ENCODE measurements at regions not wholly inside any gene's neighbourhood (a gene's known extent, or its start where the extent isn't known, plus 50 kb on each side); places are given as distances from the start of the nearest gene placed in this dataset.

DNA sequence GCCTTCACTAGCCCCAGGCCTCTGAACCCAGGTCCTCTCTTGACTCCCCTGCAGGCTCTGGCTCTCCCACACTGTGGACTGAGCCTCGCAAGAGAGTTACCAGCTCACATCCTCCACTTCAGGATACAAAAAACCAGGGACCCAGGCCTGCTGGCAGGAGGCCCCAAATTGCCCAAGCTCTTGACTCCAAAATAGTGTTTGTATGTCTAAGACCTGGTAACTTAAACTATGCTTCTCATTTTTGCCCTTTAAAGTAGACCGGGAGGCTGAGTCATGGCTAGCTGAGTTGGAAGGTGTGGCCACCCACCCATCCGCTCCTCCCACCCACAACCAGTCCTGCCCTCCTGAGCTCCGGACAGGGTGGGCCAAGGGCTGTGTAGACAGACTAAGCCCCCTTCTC, 250.0 kb downstream of the SOX9 start:
- Histone ChIP-seq H3K9ac (ENCODE audit: low read depth in 1 of 2, low read length in 2 of 2) (no peak overlapping the region), H3K36me3 (ENCODE audit: control insufficient read depth in 2 of 2, insufficient read depth in 2 of 2, low read length in 2 of 2) (no peaks in the 10 kb centered on the region), H3K4me3 (ENCODE audit: low read length in 2 of 2) (no peak overlapping the region), H3K27me3 (ENCODE audit: control insufficient read depth in 2 of 2, insufficient read depth in 2 of 2, low read length in 2 of 2) (no peaks in the 10 kb centered on the region), H3K27ac (ENCODE audit: low read depth in 2 of 2, low read length in 2 of 2) (no peak overlapping the region), H3K4me1 (ENCODE audit: control insufficient read depth in 2 of 2, insufficient read depth in 2 of 2, low read length in 2 of 2) (no peaks in the 10 kb centered on the region), H3K9me3 (ENCODE audit: control insufficient read depth in 2 of 2, low read length in 2 of 2) (no peaks in the 10 kb centered on the region)

DNA sequence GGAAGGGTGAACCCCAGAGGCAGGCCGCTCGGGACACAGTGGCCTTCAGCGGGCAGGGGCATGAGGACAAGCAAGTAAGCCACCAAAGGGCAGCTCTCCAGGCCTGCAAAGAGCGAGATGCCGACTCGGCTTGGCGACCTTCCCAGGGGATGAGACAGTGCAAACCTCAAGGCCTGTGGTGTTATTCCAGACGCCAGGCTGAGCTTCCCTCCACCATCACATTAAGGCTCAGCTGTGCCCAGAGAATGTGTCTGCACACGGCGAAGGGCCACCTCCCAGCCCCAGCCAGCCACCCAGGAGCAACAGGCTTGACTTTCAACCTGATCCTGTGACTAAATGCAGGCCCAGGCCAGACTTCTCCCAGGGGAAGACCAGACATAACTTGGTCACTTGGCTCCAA, 251.4 kb downstream of the SOX9 start:
- Histone ChIP-seq H3K27me3 (ENCODE audit: control insufficient read depth in 2 of 2, insufficient read depth in 2 of 2, low read length in 2 of 2) (no peaks in the 10 kb centered on the region), H3K4me3 (ENCODE audit: low read length in 2 of 2) (no peak overlapping the region), H3K9me3 (ENCODE audit: control insufficient read depth in 2 of 2, low read length in 2 of 2) (no peaks in the 10 kb centered on the region), H3K27ac (ENCODE audit: low read depth in 2 of 2, low read length in 2 of 2) (no peak overlapping the region), H3K36me3 (ENCODE audit: control insufficient read depth in 2 of 2, insufficient read depth in 2 of 2, low read length in 2 of 2) (no peaks in the 10 kb centered on the region), H3K9ac (ENCODE audit: low read depth in 1 of 2, low read length in 2 of 2) (no peak overlapping the region), H3K4me1 (ENCODE audit: control insufficient read depth in 2 of 2, insufficient read depth in 2 of 2, low read length in 2 of 2) (no peaks in the 10 kb centered on the region)

DNA sequence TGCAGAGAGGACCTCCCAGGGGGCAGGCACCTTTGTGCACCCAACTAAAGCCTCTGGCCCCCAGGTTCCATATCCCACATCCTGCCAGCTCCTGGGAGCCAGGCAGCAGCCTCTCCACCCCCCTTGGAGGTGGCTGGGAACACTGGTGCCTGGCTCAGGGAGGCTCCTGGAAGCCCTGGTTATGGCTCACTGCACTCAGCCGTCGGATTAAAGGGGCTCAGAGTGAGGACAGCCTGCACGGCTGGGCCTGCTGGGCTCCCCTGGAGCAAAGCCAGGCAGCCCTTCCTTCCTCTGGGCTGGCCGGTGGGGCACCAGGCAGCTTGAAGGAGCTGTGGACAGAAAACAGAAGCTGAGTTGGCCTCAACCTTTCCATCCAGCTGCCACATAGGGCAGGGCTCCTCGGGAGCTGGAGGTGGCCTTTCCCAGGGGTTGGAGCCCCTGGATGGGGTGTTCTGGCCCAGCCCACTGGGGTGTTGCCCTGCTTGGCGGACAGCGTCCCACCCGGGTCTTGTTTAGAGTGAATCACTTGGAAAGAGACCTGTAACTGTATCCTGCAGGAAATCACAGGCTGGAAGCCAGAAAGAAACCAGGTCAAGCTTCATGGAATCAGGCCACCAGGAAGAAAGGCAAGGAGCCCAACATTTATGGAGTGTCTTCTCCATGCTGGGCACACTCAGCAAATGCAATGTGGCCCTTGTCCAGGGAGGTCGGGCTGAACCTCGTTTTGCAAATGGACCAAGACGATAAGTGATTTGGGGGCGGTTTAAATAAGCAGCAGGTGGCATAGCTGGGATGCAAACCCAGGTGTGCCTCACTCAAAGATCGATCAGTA, 253.3 kb downstream of the SOX9 start:
- no peak overlapping the region for H3K9ac ChIP-seq (ENCODE audit: low read depth in 1 of 2, low read length in 2 of 2)
- no peaks in the 10 kb centered on the region for H3K4me1 ChIP-seq (ENCODE audit: control insufficient read depth in 2 of 2, insufficient read depth in 2 of 2, low read length in 2 of 2)
- no peaks in the 10 kb centered on the region for H3K36me3 ChIP-seq (ENCODE audit: control insufficient read depth in 2 of 2, insufficient read depth in 2 of 2, low read length in 2 of 2)
- no peak overlapping the region for H3K4me3 ChIP-seq (ENCODE audit: low read length in 2 of 2)
- H3K27ac ChIP-seq (ENCODE audit: low read depth in 2 of 2, low read length in 2 of 2) = no peak overlapping the region
- H3K27me3 ChIP-seq (ENCODE audit: control insufficient read depth in 2 of 2, insufficient read depth in 2 of 2, low read length in 2 of 2) = no peaks in the 10 kb centered on the region
- no peaks in the 10 kb centered on the region for H3K9me3 ChIP-seq (ENCODE audit: control insufficient read depth in 2 of 2, low read length in 2 of 2)

DNA sequence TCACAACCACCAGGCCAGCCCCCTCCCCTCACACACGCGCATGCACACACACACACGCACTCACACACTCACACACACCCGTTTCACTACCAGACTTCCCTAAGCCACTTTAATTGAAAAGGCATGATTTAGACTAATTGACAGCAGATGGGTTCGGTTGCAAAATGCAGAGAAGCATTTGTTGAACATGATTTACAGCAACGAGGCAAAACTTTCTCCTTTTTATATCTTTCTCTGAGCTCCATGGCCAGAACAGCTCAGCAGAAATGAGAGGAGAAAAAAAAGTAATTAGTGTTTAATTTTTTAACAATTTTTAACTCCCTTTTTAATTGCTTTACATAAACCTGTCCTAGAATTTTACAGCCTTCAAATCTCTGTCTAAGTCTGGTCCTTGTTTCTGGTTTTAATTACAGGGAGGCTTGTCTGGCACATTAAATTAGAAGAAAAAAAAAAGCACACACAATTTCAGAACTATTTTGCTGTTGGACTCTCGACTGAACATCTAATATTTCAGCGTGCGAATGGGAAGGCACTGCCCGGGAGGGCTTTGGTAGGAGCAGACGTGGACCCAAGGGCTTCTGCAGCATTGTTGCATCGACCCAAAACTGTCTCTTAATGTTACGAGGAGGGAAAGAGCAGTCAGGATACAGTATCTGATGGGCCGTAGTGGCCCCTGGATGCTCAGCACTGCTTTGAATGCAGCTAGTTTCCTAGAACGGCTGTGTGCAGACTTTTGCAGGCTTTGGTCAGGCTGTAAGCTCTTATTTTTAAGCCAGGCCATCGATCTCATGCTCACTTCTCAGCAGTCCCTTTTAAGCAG, 255.9 kb downstream of the SOX9 start:
- no peak overlapping the region for H3K9ac ChIP-seq (ENCODE audit: low read depth in 1 of 2, low read length in 2 of 2)
- no peak overlapping the region for H3K4me3 ChIP-seq (ENCODE audit: low read length in 2 of 2)
- H3K27ac ChIP-seq (ENCODE audit: low read depth in 2 of 2, low read length in 2 of 2) = no peak overlapping the region
- H3K36me3 ChIP-seq (ENCODE audit: control insufficient read depth in 2 of 2, insufficient read depth in 2 of 2, low read length in 2 of 2) = no peaks in the 10 kb centered on the region
- H3K4me1 ChIP-seq (ENCODE audit: control insufficient read depth in 2 of 2, insufficient read depth in 2 of 2, low read length in 2 of 2) = no peaks in the 10 kb centered on the region
- H3K9me3 ChIP-seq (ENCODE audit: control insufficient read depth in 2 of 2, low read length in 2 of 2) = no peaks in the 10 kb centered on the region
- H3K27me3 ChIP-seq (ENCODE audit: control insufficient read depth in 2 of 2, insufficient read depth in 2 of 2, low read length in 2 of 2) = no peaks in the 10 kb centered on the region

DNA sequence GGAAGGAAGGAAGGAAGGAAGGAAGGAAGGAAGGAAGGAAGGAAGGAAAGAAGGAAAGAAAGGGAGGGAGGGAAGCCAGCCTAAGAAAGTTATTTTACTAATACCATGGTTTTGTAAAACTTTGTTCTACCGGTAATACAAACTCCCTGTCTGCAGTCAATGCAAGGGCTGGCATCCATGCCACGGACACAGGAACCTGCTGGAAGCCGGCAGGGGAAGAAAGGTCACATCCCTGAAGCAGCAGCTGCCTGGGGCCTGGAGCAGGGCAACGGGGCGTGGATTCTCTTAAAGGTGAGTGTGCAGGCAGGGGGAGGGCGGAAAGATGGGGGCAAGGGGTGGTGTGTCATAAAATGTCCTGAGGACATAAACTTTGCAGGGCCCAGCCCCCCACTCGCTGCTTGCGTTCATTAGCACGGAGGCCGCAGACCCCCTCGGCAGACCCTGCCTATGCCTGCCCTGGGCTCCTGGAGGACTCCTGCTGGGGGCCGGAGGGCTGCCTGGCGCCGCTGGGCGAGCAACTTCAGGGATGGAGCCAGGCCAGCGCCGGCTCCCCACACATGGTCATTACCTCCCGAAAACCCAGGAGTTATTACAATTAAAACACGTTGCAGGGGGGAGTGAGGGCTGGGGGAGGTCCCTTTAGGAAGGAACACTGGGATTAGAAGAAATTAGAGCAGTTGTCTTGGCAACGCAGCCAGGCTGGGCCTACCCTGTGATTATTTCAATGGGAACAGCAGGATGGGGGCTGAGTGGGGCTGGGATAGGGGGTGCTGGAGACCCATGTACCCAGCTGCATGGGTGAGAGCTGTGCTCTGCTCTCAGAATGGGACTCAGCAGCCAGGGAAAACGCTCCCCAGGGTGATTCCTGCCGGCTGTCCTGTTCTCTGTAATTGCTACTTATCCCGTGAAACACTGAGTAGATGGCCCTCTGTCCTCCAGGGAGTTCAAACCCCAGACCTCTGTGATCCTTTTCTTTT, 257.9 kb downstream of the SOX9 start:
- H3K27ac ChIP-seq (ENCODE audit: low read depth in 2 of 2, low read length in 2 of 2) = no peak overlapping the region
- H3K4me3 ChIP-seq (ENCODE audit: low read length in 2 of 2) = no peak overlapping the region
- no peaks in the 10 kb centered on the region for H3K4me1 ChIP-seq (ENCODE audit: control insufficient read depth in 2 of 2, insufficient read depth in 2 of 2, low read length in 2 of 2)

DNA sequence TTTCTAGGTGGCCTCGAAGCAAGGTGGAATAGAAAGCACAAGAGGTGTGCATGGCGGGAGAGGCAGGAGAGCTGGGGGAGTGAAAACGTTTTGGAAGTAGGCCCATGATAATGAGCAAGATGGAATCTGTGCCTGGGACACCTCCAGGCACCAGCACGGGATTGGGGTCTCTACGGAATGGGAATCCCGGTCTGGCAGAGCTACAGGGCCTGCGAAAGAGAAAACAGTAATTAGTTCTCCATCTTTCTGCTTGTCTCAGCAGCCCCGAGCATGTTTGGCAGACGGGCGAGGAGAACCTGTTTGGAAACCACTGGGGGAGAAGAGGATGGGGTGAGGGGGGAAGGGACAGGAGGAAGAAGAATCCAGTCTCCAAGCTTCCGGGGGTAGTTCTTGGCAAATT, 258.7 kb downstream of the SOX9 start:
- no peak overlapping the region for H3K9ac ChIP-seq (ENCODE audit: low read depth in 1 of 2, low read length in 2 of 2)
- no peaks in the 10 kb centered on the region for H3K36me3 ChIP-seq (ENCODE audit: control insufficient read depth in 2 of 2, insufficient read depth in 2 of 2, low read length in 2 of 2)

More for the DNA sequence above, 257.9 kb downstream of the SOX9 start:
- no peaks in the 10 kb centered on the region for H3K36me3 ChIP-seq (ENCODE audit: control insufficient read depth in 2 of 2, insufficient read depth in 2 of 2, low read length in 2 of 2)
- no peaks in the 10 kb centered on the region for H3K27me3 ChIP-seq (ENCODE audit: control insufficient read depth in 2 of 2, insufficient read depth in 2 of 2, low read length in 2 of 2)
- no peaks in the 10 kb centered on the region for H3K9me3 ChIP-seq (ENCODE audit: control insufficient read depth in 2 of 2, low read length in 2 of 2)
- no peak overlapping the region for H3K9ac ChIP-seq (ENCODE audit: low read depth in 1 of 2, low read length in 2 of 2)

DNA sequence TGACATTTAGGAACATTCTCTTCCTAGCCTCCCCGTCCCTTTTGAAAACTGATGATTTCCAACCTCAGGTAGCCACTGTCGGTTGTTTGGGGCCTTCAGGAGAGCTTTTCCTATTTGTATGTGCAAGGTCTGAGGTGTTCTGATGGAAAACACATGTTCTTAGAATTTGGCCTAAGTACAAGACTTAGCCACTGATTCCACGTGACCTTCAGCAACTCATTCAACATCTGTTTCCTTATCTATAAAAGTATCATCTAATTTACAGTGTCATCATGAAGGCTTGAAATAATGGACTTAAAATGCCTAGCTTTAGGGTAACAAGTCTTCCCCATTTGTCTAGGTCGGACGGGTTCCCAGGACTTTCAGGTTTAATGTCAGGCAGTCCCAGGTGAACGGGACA, 259.3 kb downstream of the SOX9 start:
- Histone ChIP-seq H3K9ac (ENCODE audit: low read depth in 1 of 2, low read length in 2 of 2) (no peak overlapping the region), H3K27ac (ENCODE audit: low read depth in 2 of 2, low read length in 2 of 2) (no peak overlapping the region), H3K4me1 (ENCODE audit: control insufficient read depth in 2 of 2, insufficient read depth in 2 of 2, low read length in 2 of 2) (no peaks in the 10 kb centered on the region), H3K9me3 (ENCODE audit: control insufficient read depth in 2 of 2, low read length in 2 of 2) (no peaks in the 10 kb centered on the region), H3K27me3 (ENCODE audit: control insufficient read depth in 2 of 2, insufficient read depth in 2 of 2, low read length in 2 of 2) (no peaks in the 10 kb centered on the region), H3K4me3 (ENCODE audit: low read length in 2 of 2) (no peak overlapping the region), H3K36me3 (ENCODE audit: control insufficient read depth in 2 of 2, insufficient read depth in 2 of 2, low read length in 2 of 2) (no peaks in the 10 kb centered on the region)

More for the DNA sequence above, 258.7 kb downstream of the SOX9 start:
- Histone ChIP-seq H3K27ac (ENCODE audit: low read depth in 2 of 2, low read length in 2 of 2) (no peak overlapping the region), H3K4me3 (ENCODE audit: low read length in 2 of 2) (no peak overlapping the region), H3K4me1 (ENCODE audit: control insufficient read depth in 2 of 2, insufficient read depth in 2 of 2, low read length in 2 of 2) (no peaks in the 10 kb centered on the region), H3K27me3 (ENCODE audit: control insufficient read depth in 2 of 2, insufficient read depth in 2 of 2, low read length in 2 of 2) (no peaks in the 10 kb centered on the region), H3K9me3 (ENCODE audit: control insufficient read depth in 2 of 2, low read length in 2 of 2) (no peaks in the 10 kb centered on the region)

DNA sequence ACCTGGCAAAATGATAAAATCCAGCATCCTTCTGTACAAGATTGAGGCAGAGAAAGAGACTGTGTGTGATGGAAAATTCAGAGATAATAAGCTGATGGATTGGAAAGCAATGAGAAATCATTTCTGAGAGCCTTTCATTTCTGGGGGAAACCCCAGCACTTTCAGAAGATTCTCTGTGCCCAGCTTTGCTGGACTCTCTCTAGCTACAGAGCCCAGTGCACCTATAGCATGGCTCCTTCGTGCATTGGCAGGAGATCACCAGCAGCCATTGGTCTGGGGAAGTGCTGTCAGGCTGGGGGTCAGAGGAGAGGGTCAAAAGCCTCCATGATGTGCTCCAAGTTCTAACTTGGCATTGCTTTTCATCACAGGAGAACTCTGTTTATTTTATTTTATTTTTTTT, 259.9 kb downstream of the SOX9 start:
- no peaks in the 10 kb centered on the region for H3K36me3 ChIP-seq (ENCODE audit: control insufficient read depth in 2 of 2, insufficient read depth in 2 of 2, low read length in 2 of 2)
- no peaks in the 10 kb centered on the region for H3K4me1 ChIP-seq (ENCODE audit: control insufficient read depth in 2 of 2, insufficient read depth in 2 of 2, low read length in 2 of 2)
- H3K27me3 ChIP-seq (ENCODE audit: control insufficient read depth in 2 of 2, insufficient read depth in 2 of 2, low read length in 2 of 2) = no peaks in the 10 kb centered on the region
- no peak overlapping the region for H3K9ac ChIP-seq (ENCODE audit: low read depth in 1 of 2, low read length in 2 of 2)
- no peak overlapping the region for H3K4me3 ChIP-seq (ENCODE audit: low read length in 2 of 2)
- H3K27ac ChIP-seq (ENCODE audit: low read depth in 2 of 2, low read length in 2 of 2) = no peak overlapping the region
- H3K9me3 ChIP-seq (ENCODE audit: control insufficient read depth in 2 of 2, low read length in 2 of 2) = no peaks in the 10 kb centered on the region

DNA sequence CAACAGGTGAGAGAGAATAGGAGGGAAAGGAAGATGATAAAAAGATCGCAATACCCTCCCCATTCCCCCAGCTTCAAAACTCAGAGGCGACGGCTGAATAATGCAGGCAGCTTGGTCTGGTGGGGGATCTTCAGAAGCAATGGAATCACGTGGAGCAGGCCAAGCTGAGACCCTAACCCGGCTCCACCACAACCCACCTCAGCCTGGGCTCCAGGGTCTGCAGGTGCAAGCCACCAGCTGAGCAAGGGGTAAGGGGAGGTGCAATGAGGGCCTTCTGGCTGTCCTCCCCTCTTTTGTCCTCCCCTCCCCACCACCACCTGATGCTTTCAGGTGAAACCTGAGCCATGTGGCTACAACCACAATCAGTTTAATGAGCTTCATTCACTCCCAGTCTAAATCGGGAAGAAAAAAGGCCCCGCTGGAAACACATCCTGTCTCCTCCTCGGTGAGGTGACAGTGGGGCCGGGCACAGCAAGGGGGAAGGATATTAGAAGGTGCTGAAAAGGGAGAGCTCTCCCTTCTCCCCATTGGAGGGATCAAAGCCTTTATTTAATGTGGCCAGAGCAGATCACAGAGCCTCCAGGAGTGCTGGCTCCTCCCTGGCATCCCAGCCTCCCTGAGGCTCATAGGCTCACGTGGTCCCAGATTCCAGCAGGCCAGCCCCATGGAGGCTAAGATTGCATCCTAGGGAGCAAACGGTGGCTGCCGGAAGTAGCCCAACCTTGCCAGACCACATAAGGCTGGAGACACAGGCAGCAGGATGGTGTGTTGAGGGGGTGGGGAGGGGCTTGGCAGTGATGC, 261.0 kb downstream of the SOX9 start:
- Histone ChIP-seq H3K36me3 (ENCODE audit: control insufficient read depth in 2 of 2, insufficient read depth in 2 of 2, low read length in 2 of 2) (no peaks in the 10 kb centered on the region), H3K27ac (ENCODE audit: low read depth in 2 of 2, low read length in 2 of 2) (no peak overlapping the region), H3K4me3 (ENCODE audit: low read length in 2 of 2) (no peak overlapping the region), H3K4me1 (ENCODE audit: control insufficient read depth in 2 of 2, insufficient read depth in 2 of 2, low read length in 2 of 2) (no peaks in the 10 kb centered on the region), H3K27me3 (ENCODE audit: control insufficient read depth in 2 of 2, insufficient read depth in 2 of 2, low read length in 2 of 2) (no peaks in the 10 kb centered on the region), H3K9ac (ENCODE audit: low read depth in 1 of 2, low read length in 2 of 2) (no peak overlapping the region), H3K9me3 (ENCODE audit: control insufficient read depth in 2 of 2, low read length in 2 of 2) (no peaks in the 10 kb centered on the region)

Data from mucosa of rectum (tissue), 2 donors.